Upper lobe of left lung (tissue), 4 donors: ENCODE measurements at regions not wholly inside any gene's neighbourhood (a gene's known extent, or its start where the extent isn't known, plus 50 kb on each side); places are given as distances from the start of the nearest gene placed in this dataset.

Experiments used
- CTCF ChIP-seq, 6 experiments: fragments of 450-650 bp in 4 of 6; fragments of 200-600 bp in 2 of 6; sonication (generic) in 2 of 6; IDR thresholded peaks; one replicate each; pipeline ENCODE4 v1.5.1; 2016 to 2019; ENCODE audit warnings: antibody characterized with exemption in 6 of 6
- EP300 ChIP-seq, 4 donors: sonication (generic); formaldehyde crosslinking; IDR thresholded peaks; one replicate each; pipeline ENCODE4 v1.5.1; 2017; ENCODE audit warnings: antibody characterized with exemption in 4 of 4, control low read depth in 2 of 4
- POLR2A ChIP-seq, 4 donors: fragments of 450-650 bp; IDR thresholded peaks; one replicate each; pipeline ENCODE4 v1.5.1; 2016 to 2017; ENCODE audit warnings: antibody characterized with exemption in 4 of 4, mild to moderate bottlenecking in 2 of 4
- POLR2AphosphoS5 ChIP-seq, 2 donors: sonication (generic); formaldehyde crosslinking; IDR thresholded peaks; one replicate each; pipeline ENCODE4 v1.5.1; 2017; ENCODE audit warnings: antibody characterized with exemption in 2 of 2

- TF ChIP-seq CTCF (IDR thresholded peaks at IDR 0.05) = no peak
- no peak for TF ChIP-seq POLR2A (IDR thresholded peaks at IDR 0.05)
- TF ChIP-seq EP300 (IDR thresholded peaks at IDR 0.05) = no peak
- no peak for TF ChIP-seq POLR2AphosphoS5 (IDR thresholded peaks at IDR 0.05)
Observed at GRCh38 chr5:117135851-117136250, 561.2 kb upstream of the SEMA6A start.
